ENCODE measurements at regions not wholly inside any gene's neighbourhood (a gene's known extent, or its start where the extent isn't known, plus 50 kb on each side); places are given as distances from the start of the nearest gene placed in this dataset.

GRCh38 chr2:18649502-18650135, 60.2 kb upstream of the NT5C1B start:
- Histone ChIP-seq H3K9me3 (no peaks in the 10 kb centered on the region), H3K27me3 (no peaks in the 10 kb centered on the region), H3K4me3 (no peak overlapping the region), H3K27ac (no peak overlapping the region), H3K4me1 (no peaks in the 10 kb centered on the region), H3K36me3 (no peaks in the 10 kb centered on the region)
- DNase-seq (ENCODE audit: extremely low spot score in 2 of 2): no peak
- intact Hi-C loops (cut with DNase I): no loop called here
- no peak for TF ChIP-seq POLR2A (IDR thresholded peaks at IDR 0.05)
- no peak for TF ChIP-seq CTCF (IDR thresholded peaks at IDR 0.05)
- no peak for TF ChIP-seq POLR2AphosphoS5 (IDR thresholded peaks at IDR 0.05; ENCODE audit: insufficient read depth in 1 of 2, low read depth in 1 of 2)

GRCh38 chr2:18648161-18648560, 58.8 kb upstream of the NT5C1B start:
- Histone ChIP-seq H3K27me3 (no peaks in the 10 kb centered on the region), H3K36me3 (no peaks in the 10 kb centered on the region), H3K4me3 (no peak overlapping the region), H3K27ac (no peak overlapping the region), H3K9me3 (no peaks in the 10 kb centered on the region), H3K4me1 (no peaks in the 10 kb centered on the region)
- no peak for TF ChIP-seq POLR2AphosphoS5 (IDR thresholded peaks at IDR 0.05; ENCODE audit: insufficient read depth in 1 of 2, low read depth in 1 of 2)
- TF ChIP-seq POLR2A (IDR thresholded peaks at IDR 0.05): no peak
- no peak for TF ChIP-seq CTCF (IDR thresholded peaks at IDR 0.05)
- intact Hi-C loops (cut with DNase I): no loop called here
- DNase-seq (ENCODE audit: extremely low spot score in 2 of 2): no peak

- TF ChIP-seq CTCF (IDR thresholded peaks at IDR 0.05) (no peak), POLR2A (IDR thresholded peaks at IDR 0.05) (no peak), POLR2AphosphoS5 (IDR thresholded peaks at IDR 0.05; ENCODE audit: insufficient read depth in 1 of 2, low read depth in 1 of 2) (no peak)
- no peak overlapping the region for H3K4me3 ChIP-seq
- no peaks in the 10 kb centered on the region for H3K9me3 ChIP-seq
- no peak overlapping the region for H3K27ac ChIP-seq
- H3K4me1 ChIP-seq: no peaks in the 10 kb centered on the region
- H3K27me3 ChIP-seq: no peaks in the 10 kb centered on the region
- H3K36me3 ChIP-seq: no peaks in the 10 kb centered on the region
- DNase-seq (ENCODE audit: extremely low spot score in 2 of 2): no peak
- intact Hi-C loops (cut with DNase I): no loop called here
These were observed 58.4 kb upstream of the NT5C1B start for GRCh38 chr2:18647731-18648130.

GRCh38 chr2:18645315-18645714, 55.9 kb upstream of the NT5C1B start:
- H3K36me3 ChIP-seq: no peaks in the 10 kb centered on the region
- H3K27ac ChIP-seq: no peak overlapping the region
- H3K4me1 ChIP-seq: no peaks in the 10 kb centered on the region
- no peaks in the 10 kb centered on the region for H3K27me3 ChIP-seq
- intact Hi-C loops (cut with DNase I): no loop called here
- no peak for DNase-seq (ENCODE audit: extremely low spot score in 2 of 2)
- no peaks in the 10 kb centered on the region for H3K9me3 ChIP-seq
- no peak overlapping the region for H3K4me3 ChIP-seq
- TF ChIP-seq CTCF (IDR thresholded peaks at IDR 0.05): no peak
- no peak for TF ChIP-seq POLR2A (IDR thresholded peaks at IDR 0.05)
- TF ChIP-seq POLR2AphosphoS5 (IDR thresholded peaks at IDR 0.05; ENCODE audit: insufficient read depth in 1 of 2, low read depth in 1 of 2): no peak

GRCh38 chr2:18644115-18644462, 54.7 kb upstream of the NT5C1B start:
- Histone ChIP-seq H3K27ac (no peak overlapping the region), H3K4me3 (no peak overlapping the region), H3K9me3 (no peaks in the 10 kb centered on the region), H3K27me3 (no peaks in the 10 kb centered on the region), H3K36me3 (no peaks in the 10 kb centered on the region), H3K4me1 (no peaks in the 10 kb centered on the region)
- no peak for TF ChIP-seq POLR2AphosphoS5 (IDR thresholded peaks at IDR 0.05; ENCODE audit: insufficient read depth in 1 of 2, low read depth in 1 of 2)
- TF ChIP-seq CTCF (IDR thresholded peaks at IDR 0.05): no peak
- no peak for TF ChIP-seq POLR2A (IDR thresholded peaks at IDR 0.05)
- DNase-seq (ENCODE audit: extremely low spot score in 2 of 2): no peak
- intact Hi-C loops (cut with DNase I): no loop called here

Measured in vagina (tissue), 2 donors.